CD4-positive, alpha-beta T cell treated with Interleukin-10 for 1 hour (primary cell): ENCODE measurements at regions not wholly inside any gene's neighbourhood (a gene's known extent, or its start where the extent isn't known, plus 50 kb on each side); places are given as distances from the start of the nearest gene placed in this dataset.
"Not testable (repeated sequence)": the region's sequence is repeated elsewhere in the genome, so short reads cannot be mapped to it uniquely, and the experiment has no call there.

Experiments
- DNase-seq: peaks from one replicate; pipeline ENCODE4 v3.0.0-alpha.2; 2020

GRCh38 chr17:16888413-16889087 lies 83.4 kb downstream of the TNFRSF13B start:
- no peak for DNase-seq

GRCh38 chr17:16887523-16888095 lies 84.3 kb downstream of the TNFRSF13B start:
- no peak for DNase-seq

- no peak for DNase-seq
Observed at GRCh38 chr17:16886655-16887322, 85.1 kb downstream of the TNFRSF13B start.

- not testable (repeated sequence) for DNase-seq
Observed at GRCh38 chr17:16885204-16885603, 86.7 kb downstream of the TNFRSF13B start.

- not testable (repeated sequence) for DNase-seq
Observed at GRCh38 chr17:16882926-16883265, 89.0 kb downstream of the TNFRSF13B start.

- DNase-seq = no peak
Observed at GRCh38 chr17:16882243-16882925, 89.5 kb downstream of the TNFRSF13B start.

GRCh38 chr17:16881239-16881924 lies 90.5 kb downstream of the TNFRSF13B start:
- DNase-seq = no peak

GRCh38 chr17:16880843-16881230 lies 91.1 kb downstream of the TNFRSF13B start:
- DNase-seq = no peak

GRCh38 chr17:16880121-16880842 lies 91.6 kb downstream of the TNFRSF13B start:
- DNase-seq = no peak

- DNase-seq = no peak
Observed at GRCh38 chr17:16879686-16880085, 92.2 kb downstream of the TNFRSF13B start.

GRCh38 chr17:16878606-16879005 lies 93.3 kb downstream of the TNFRSF13B start:
- no peak for DNase-seq

GRCh38 chr17:16878084-16878483 lies 93.8 kb downstream of the TNFRSF13B start:
- no peak for DNase-seq

GRCh38 chr17:16877099-16877498 lies 94.8 kb downstream of the TNFRSF13B start:
- DNase-seq = no peak

- DNase-seq = no peak
Observed at GRCh38 chr17:16875662-16876061, 96.3 kb downstream of the TNFRSF13B start.

GRCh38 chr17:16874216-16874615 lies 97.7 kb downstream of the TNFRSF13B start:
- not testable (repeated sequence) for DNase-seq

- peak; percentile 15 for DNase-seq
Observed at GRCh38 chr17:16873174-16874035, 98.5 kb downstream of the TNFRSF13B start.

- DNase-seq = no peak
Observed at GRCh38 chr17:16872351-16873173, 99.4 kb downstream of the TNFRSF13B start.

GRCh38 chr17:16871446-16872190 lies 100.3 kb downstream of the TNFRSF13B start:
- DNase-seq = not testable (repeated sequence)
